ENCODE measurements at regions not wholly inside any gene's neighbourhood (a gene's known extent, or its start where the extent isn't known, plus 50 kb on each side); places are given as distances from the start of the nearest gene placed in this dataset.

DNA sequence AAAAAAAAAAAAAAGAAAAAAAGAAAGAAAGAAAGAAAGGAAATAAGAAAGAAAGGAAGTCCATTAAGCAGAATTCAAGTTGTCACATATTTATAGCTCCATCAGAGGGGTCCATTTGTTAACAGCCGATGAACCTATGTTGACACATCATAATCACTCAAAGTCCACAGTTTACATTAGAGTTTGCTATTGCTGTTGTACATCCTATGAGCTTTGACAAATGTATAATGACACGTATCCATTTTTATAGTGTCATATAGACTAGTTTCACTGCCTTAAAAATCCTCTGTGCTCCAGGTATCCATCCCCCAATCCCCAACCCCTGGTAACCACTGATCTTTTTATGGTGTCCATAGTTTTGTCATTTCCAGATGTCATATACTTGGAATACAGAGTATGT, 335.2 kb downstream of the RND3 start:
- TF ChIP-seq CTCF (IDR thresholded peaks at IDR 0.05): no peak
- TF ChIP-seq POLR2AphosphoS5 (IDR thresholded peaks at IDR 0.05; ENCODE audit: low read depth, low read length): no peak
- no peak for TF ChIP-seq SIN3A (IDR thresholded peaks at IDR 0.05; ENCODE audit: borderline replicate concordance, insufficient read depth, low read depth, low read length)
- no peak for TF ChIP-seq REST (IDR thresholded peaks at IDR 0.05; ENCODE audit: insufficient read depth in 1 of 2, low read depth in 2 of 2, low read length in 1 of 2)
